ENCODE measurements at regions not wholly inside any gene's neighbourhood (a gene's known extent, or its start where the extent isn't known, plus 50 kb on each side); places are given as distances from the start of the nearest gene placed in this dataset.
A peak's percentile ranks its signal among the peaks of the same experiment; 100 is the strongest.
"Not testable (repeated sequence)": the region's sequence is repeated elsewhere in the genome, so short reads cannot be mapped to it uniquely, and the experiment has no call there.

GRCh38 chr20:12750221-12750620, 258.6 kb upstream of the SPTLC3 start:
- Histone ChIP-seq H3K4me1 (ENCODE audit: control insufficient read depth in 2 of 2, insufficient read depth in 2 of 2, low read length in 2 of 2) (no peaks in the 10 kb centered on the region), H3K27me3 (ENCODE audit: control insufficient read depth in 2 of 2, insufficient read depth in 2 of 2, low read length in 2 of 2) (no peaks in the 10 kb centered on the region), H3K9me3 (ENCODE audit: control insufficient read depth in 2 of 3, low read length in 3 of 3) (no peaks in the 10 kb centered on the region), H3K4me3 (ENCODE audit: low read length) (no peak overlapping the region), H3K36me3 (ENCODE audit: control insufficient read depth in 2 of 3, insufficient read depth in 3 of 3, low read length in 3 of 3) (no peaks in the 10 kb centered on the region), H3K27ac (ENCODE audit: low read depth, low read length) (no peak overlapping the region)
- Mint-ChIP-seq H3K9me3 (peaks cover 0 to 10% (median 4%) of the 10 kb centered on the region in 11 donors), H3K4me3 (no peak overlapping the region), H3K36me3 (no peaks in the 10 kb centered on the region), H3K4me1 (no peaks in the 10 kb centered on the region), H3K27ac (no peak overlapping the region), H3K27me3 (no peaks in the 10 kb centered on the region)
- intact Hi-C loops (cut with micrococcal nuclease) = no loop called here
- no peak for ATAC-seq
- CTCF ChIA-PET = no interaction called here
- POLR2A ChIA-PET = no interaction called here
- DNase-seq = no peak

DNA sequence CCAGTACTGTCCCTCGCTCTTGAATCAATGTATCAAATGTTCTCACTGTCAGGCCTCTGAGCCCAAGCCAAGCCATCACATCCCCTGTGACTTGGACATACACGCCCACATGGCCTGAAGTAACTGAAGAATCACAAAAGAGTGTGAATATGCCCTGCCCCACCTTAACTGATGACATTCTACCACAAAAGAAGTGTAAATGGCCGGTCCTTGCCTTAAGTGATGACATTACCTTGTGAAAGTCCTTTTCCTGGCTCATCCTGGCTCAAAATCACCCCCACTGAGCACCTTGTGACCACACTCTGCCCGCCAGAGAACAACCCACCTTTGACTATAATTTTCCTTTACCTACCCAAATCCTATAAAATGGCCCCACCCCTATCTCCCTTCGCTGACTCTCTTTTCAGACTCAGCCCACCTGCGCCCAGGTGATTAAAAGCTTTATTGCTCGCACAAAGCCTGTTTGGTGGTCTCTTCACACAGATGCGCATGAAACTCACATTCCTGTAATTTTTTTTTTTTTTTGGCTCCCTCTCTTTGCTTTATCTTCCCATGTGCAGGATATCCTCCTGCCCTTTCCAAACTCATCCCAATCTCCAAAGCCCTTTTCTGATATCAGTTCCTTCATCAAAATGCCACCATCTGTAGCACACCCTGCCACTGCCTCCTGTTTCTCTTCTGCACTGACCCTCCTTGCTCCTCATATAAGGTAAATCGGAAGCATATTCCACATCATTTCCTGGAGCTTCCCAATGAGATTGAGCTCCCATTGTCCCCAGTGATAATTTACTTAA, 255.7 kb upstream of the SPTLC3 start:
- H3K27ac ChIP-seq (ENCODE audit: low read depth, low read length); H3K4me1 Mint-ChIP-seq; H3K9me3 ChIP-seq (ENCODE audit: control insufficient read depth in 2 of 3, low read length in 3 of 3); H3K4me1 ChIP-seq (ENCODE audit: control insufficient read depth in 2 of 2, insufficient read depth in 2 of 2, low read length in 2 of 2); H3K4me3 Mint-ChIP-seq; H3K36me3 Mint-ChIP-seq; CTCF ChIA-PET; DNase-seq; intact Hi-C loops (cut with micrococcal nuclease); POLR2A ChIA-PET; H3K27me3 Mint-ChIP-seq; H3K36me3 ChIP-seq (ENCODE audit: control insufficient read depth in 2 of 3, insufficient read depth in 3 of 3, low read length in 3 of 3); H3K27ac Mint-ChIP-seq; H3K27me3 ChIP-seq (ENCODE audit: control insufficient read depth in 2 of 2, insufficient read depth in 2 of 2, low read length in 2 of 2); ATAC-seq; H3K4me3 ChIP-seq (ENCODE audit: low read length): not testable (repeated sequence)
- peaks cover 0 to 11% (median 5%) of the 10 kb centered on the region in 11 donors for H3K9me3 Mint-ChIP-seq

DNA sequence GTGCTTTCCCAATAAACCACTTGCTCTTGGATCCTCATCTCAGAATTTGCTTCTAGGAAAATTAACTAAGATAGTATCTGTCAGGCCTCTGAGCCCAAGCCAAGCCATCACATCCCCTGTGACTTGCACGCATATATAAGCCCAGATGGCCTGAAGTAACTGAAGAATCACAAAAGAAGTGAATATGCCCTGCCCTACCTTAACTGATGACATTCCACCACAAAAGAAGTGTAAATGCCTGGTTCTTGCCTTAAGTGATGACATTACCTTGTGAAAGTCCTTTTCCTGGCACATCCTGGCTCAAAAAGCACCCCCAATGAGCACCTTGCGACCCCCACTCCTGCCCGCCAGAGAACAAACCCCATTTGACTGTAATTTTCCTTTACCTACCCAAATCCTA, 255.0 kb upstream of the SPTLC3 start:
- H3K27me3 ChIP-seq (ENCODE audit: control insufficient read depth in 2 of 2, insufficient read depth in 2 of 2, low read length in 2 of 2); H3K27ac ChIP-seq (ENCODE audit: low read depth, low read length); H3K27me3 Mint-ChIP-seq; H3K4me3 Mint-ChIP-seq; CTCF ChIA-PET; POLR2A ChIA-PET; intact Hi-C loops (cut with micrococcal nuclease); H3K4me1 ChIP-seq (ENCODE audit: control insufficient read depth in 2 of 2, insufficient read depth in 2 of 2, low read length in 2 of 2); DNase-seq; H3K4me3 ChIP-seq (ENCODE audit: low read length); H3K36me3 Mint-ChIP-seq; H3K9me3 ChIP-seq (ENCODE audit: control insufficient read depth in 2 of 3, low read length in 3 of 3); ATAC-seq; H3K4me1 Mint-ChIP-seq; H3K36me3 ChIP-seq (ENCODE audit: control insufficient read depth in 2 of 3, insufficient read depth in 3 of 3, low read length in 3 of 3); H3K27ac Mint-ChIP-seq: not testable (repeated sequence)
- peaks cover 0 to 15% (median 4%) of the 10 kb centered on the region in 11 donors for H3K9me3 Mint-ChIP-seq

- intact Hi-C loops (cut with micrococcal nuclease); DNase-seq; H3K9me3 ChIP-seq (ENCODE audit: control insufficient read depth in 2 of 3, low read length in 3 of 3); H3K27ac ChIP-seq (ENCODE audit: low read depth, low read length); CTCF ChIA-PET; H3K9me3 Mint-ChIP-seq; H3K27ac Mint-ChIP-seq; H3K4me3 ChIP-seq (ENCODE audit: low read length); H3K4me1 ChIP-seq (ENCODE audit: control insufficient read depth in 2 of 2, insufficient read depth in 2 of 2, low read length in 2 of 2); H3K27me3 Mint-ChIP-seq; ATAC-seq; H3K36me3 Mint-ChIP-seq; POLR2A ChIA-PET; H3K4me3 Mint-ChIP-seq; H3K36me3 ChIP-seq (ENCODE audit: control insufficient read depth in 2 of 3, insufficient read depth in 3 of 3, low read length in 3 of 3); H3K4me1 Mint-ChIP-seq; H3K27me3 ChIP-seq (ENCODE audit: control insufficient read depth in 2 of 2, insufficient read depth in 2 of 2, low read length in 2 of 2): not testable (repeated sequence)
These were observed 249.3 kb upstream of the SPTLC3 start for GRCh38 chr20:12759493-12759892.

GRCh38 chr20:12762725-12763124, 246.0 kb upstream of the SPTLC3 start:
- DNase-seq = no peak
- Mint-ChIP-seq H3K27me3 (no peaks in the 10 kb centered on the region), H3K27ac (no peak overlapping the region), H3K36me3 (no peaks in the 10 kb centered on the region), H3K4me3 (no peak overlapping the region), H3K9me3 (peaks cover 0 to 7% (median 0%) of the 10 kb centered on the region in 11 donors), H3K4me1 (peaks cover 0 to 6% (median 0%) of the 10 kb centered on the region in 7 donors)
- H3K36me3 ChIP-seq (ENCODE audit: control insufficient read depth in 2 of 3, insufficient read depth in 3 of 3, low read length in 3 of 3) = no peaks in the 10 kb centered on the region
- H3K9me3 ChIP-seq (ENCODE audit: control insufficient read depth in 2 of 3, low read length in 3 of 3) = no peaks in the 10 kb centered on the region
- no peaks in the 10 kb centered on the region for H3K4me1 ChIP-seq (ENCODE audit: control insufficient read depth in 2 of 2, insufficient read depth in 2 of 2, low read length in 2 of 2)
- ATAC-seq = no peak
- POLR2A ChIA-PET = no interaction called here
- no peak overlapping the region for H3K4me3 ChIP-seq (ENCODE audit: low read length)
- intact Hi-C loops (cut with micrococcal nuclease) = no loop called here
- CTCF ChIA-PET = no interaction called here
- H3K27ac ChIP-seq (ENCODE audit: low read depth, low read length) = no peak overlapping the region
- no peaks in the 10 kb centered on the region for H3K27me3 ChIP-seq (ENCODE audit: control insufficient read depth in 2 of 2, insufficient read depth in 2 of 2, low read length in 2 of 2)

DNA sequence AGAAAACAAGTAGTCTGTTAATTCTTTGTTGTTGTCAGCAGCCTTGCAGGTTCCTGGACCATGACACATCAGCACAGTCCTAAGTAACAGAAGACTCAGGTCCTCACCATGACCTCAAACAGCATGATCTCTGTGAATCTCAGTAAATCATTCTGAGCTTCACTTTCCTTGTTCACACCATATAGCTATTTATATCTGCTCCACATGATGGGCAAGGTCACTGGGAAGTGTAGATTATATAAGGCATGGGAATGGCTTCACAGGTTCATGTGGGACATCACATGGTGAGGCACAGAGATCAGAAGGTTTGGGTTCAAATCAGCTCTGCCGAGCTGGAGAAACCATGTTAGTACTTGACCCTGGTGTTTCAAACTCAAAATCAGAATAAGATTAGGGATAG, 245.4 kb upstream of the SPTLC3 start:
- peak; percentile 20 for ATAC-seq
- intact Hi-C loops (cut with micrococcal nuclease) = no loop called here

DNA sequence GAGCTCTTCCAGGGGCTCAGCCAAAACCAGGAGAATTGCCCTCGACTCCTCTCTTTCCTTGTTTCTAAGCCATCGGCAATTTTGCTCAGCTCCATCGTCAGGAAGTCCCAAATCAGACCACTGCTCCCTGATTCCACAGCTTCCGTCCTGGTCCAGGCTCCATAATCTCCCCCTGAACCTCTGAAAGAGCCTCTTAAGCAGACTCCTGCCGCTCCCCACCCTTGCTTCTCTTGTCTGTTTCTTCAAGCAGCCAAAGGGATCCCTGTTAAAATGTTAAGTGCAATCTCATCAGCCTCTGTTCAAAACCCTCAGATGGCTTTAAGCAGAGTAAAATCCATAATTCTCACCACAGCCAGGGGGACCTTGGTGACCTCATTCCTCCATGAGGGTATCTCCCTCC, 244.7 kb upstream of the SPTLC3 start:
- DNase-seq = no peak
- Histone ChIP-seq H3K36me3 (ENCODE audit: control insufficient read depth in 2 of 3, insufficient read depth in 3 of 3, low read length in 3 of 3) (no peaks in the 10 kb centered on the region), H3K4me3 (ENCODE audit: low read length) (no peak overlapping the region), H3K27me3 (ENCODE audit: control insufficient read depth in 2 of 2, insufficient read depth in 2 of 2, low read length in 2 of 2) (no peaks in the 10 kb centered on the region), H3K4me1 (ENCODE audit: control insufficient read depth in 2 of 2, insufficient read depth in 2 of 2, low read length in 2 of 2) (no peaks in the 10 kb centered on the region), H3K9me3 (ENCODE audit: control insufficient read depth in 2 of 3, low read length in 3 of 3) (no peaks in the 10 kb centered on the region), H3K27ac (ENCODE audit: low read depth, low read length) (no peak overlapping the region)
- Mint-ChIP-seq H3K36me3 (no peaks in the 10 kb centered on the region), H3K4me3 (no peak overlapping the region), H3K4me1 (peaks cover 0 to 6% (median 0%) of the 10 kb centered on the region in 7 donors), H3K27me3 (no peaks in the 10 kb centered on the region), H3K9me3 (peaks cover 0 to 6% (median 0%) of the 10 kb centered on the region in 11 donors), H3K27ac (no peak overlapping the region)
- no peak for ATAC-seq
- POLR2A ChIA-PET = no interaction called here
- intact Hi-C loops (cut with micrococcal nuclease) = no loop called here
- CTCF ChIA-PET = no interaction called here

More for the DNA sequence above, 245.4 kb upstream of the SPTLC3 start:
- ChIA-PET POLR2A (interaction anchor here (0.6 kb wide), 1 partner anchor 82 kb away, joined by 3 read pairs; no protein-coding TSS in a partner anchor), CTCF (no interaction called here)
- DNase-seq = no peak
- Histone ChIP-seq H3K9me3 (ENCODE audit: control insufficient read depth in 2 of 3, low read length in 3 of 3) (no peaks in the 10 kb centered on the region), H3K27me3 (ENCODE audit: control insufficient read depth in 2 of 2, insufficient read depth in 2 of 2, low read length in 2 of 2) (no peaks in the 10 kb centered on the region), H3K4me1 (ENCODE audit: control insufficient read depth in 2 of 2, insufficient read depth in 2 of 2, low read length in 2 of 2) (no peaks in the 10 kb centered on the region), H3K4me3 (ENCODE audit: low read length) (no peak overlapping the region), H3K36me3 (ENCODE audit: control insufficient read depth in 2 of 3, insufficient read depth in 3 of 3, low read length in 3 of 3) (no peaks in the 10 kb centered on the region), H3K27ac (ENCODE audit: low read depth, low read length) (no peak overlapping the region)
- Mint-ChIP-seq H3K4me1 (peaks cover 0 to 6% (median 0%) of the 10 kb centered on the region in 7 donors), H3K27ac (no peak overlapping the region), H3K27me3 (no peaks in the 10 kb centered on the region), H3K4me3 (no peak overlapping the region), H3K36me3 (no peaks in the 10 kb centered on the region), H3K9me3 (peaks cover 0 to 6% (median 0%) of the 10 kb centered on the region in 11 donors)

Measured in naive thymus-derived CD4-positive, alpha-beta T cell (primary cell).